ENCODE measurements at regions not wholly inside any gene's neighbourhood (a gene's known extent, or its start where the extent isn't known, plus 50 kb on each side); places are given as distances from the start of the nearest gene placed in this dataset.

DNA sequence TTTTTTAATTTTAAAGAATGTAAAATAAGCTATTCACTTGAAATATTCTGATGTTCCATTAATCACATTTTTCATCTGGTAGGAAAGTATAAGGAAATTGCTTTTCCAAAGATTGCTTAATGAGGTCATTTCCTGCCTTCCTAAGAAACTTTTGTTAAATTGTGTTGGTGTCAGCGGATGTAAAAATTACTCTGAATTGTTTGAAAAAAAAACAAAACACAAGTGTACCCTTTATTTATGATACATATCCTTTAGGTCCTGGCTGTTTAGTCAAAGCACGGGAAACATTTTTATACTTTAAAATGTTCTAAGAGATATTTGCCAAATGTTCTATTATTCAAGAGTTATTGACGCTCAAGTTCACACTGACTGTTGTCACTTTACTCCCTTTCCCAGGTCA, 1357.4 kb upstream of the GOT2 start:
- TF ChIP-seq, protein P1, sequence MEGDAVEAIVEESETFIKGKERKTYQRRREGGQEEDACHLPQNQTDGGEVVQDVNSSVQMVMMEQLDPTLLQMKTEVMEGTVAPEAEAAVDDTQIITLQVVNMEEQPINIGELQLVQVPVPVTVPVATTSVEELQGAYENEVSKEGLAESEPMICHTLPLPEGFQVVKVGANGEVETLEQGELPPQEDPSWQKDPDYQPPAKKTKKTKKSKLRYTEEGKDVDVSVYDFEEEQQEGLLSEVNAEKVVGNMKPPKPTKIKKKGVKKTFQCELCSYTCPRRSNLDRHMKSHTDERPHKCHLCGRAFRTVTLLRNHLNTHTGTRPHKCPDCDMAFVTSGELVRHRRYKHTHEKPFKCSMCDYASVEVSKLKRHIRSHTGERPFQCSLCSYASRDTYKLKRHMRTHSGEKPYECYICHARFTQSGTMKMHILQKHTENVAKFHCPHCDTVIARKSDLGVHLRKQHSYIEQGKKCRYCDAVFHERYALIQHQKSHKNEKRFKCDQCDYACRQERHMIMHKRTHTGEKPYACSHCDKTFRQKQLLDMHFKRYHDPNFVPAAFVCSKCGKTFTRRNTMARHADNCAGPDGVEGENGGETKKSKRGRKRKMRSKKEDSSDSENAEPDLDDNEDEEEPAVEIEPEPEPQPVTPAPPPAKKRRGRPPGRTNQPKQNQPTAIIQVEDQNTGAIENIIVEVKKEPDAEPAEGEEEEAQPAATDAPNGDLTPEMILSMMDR (IDR thresholded peaks at IDR 0.05; ENCODE audit: insufficient read depth, low read length, poor library complexity, severe bottlenecking), result no peak
- no peak for TF ChIP-seq EZH2phosphoT487 (conservative IDR thresholded peaks at IDR 0.05; ENCODE audit: low read length)

All from SU-DHL-6 (cell line).